ENCODE measurements at regions not wholly inside any gene's neighbourhood (a gene's known extent, or its start where the extent isn't known, plus 50 kb on each side); places are given as distances from the start of the nearest gene placed in this dataset.

GRCh38 chr1:199946305-199947155, 81.0 kb upstream of the NR5A2 start:
- TF ChIP-seq ZNF565 (CRISPR knock-in tag; conservative IDR thresholded peaks at IDR 0.05; ENCODE audit: low read depth) (no peak), ZNF70 (CRISPR knock-in tag; IDR thresholded peaks at IDR 0.05) (no peak), ZFP30 (CRISPR knock-in tag; IDR thresholded peaks at IDR 0.05) (no peak), CREB5 (CRISPR knock-in tag; IDR thresholded peaks at IDR 0.05; ENCODE audit: low read depth) (no peak), PATZ1 (CRISPR knock-in tag; IDR thresholded peaks at IDR 0.05; ENCODE audit: borderline replicate concordance) (no peak), ZNF8 (CRISPR knock-in tag; IDR thresholded peaks at IDR 0.05) (no peak), ZC3H10 (CRISPR knock-in tag; IDR thresholded peaks at IDR 0.05) (no peak), ARNTL (CRISPR knock-in tag; IDR thresholded peaks at IDR 0.05; ENCODE audit: borderline replicate concordance, low read depth) (no peak)
